NCI-H128 (cell line): ENCODE measurements at regions not wholly inside any gene's neighbourhood (a gene's known extent, or its start where the extent isn't known, plus 50 kb on each side); places are given as distances from the start of the nearest gene placed in this dataset.

Experiments used
- DNase-seq: peaks from one replicate; lab custom pipeline; 2025; ENCODE audit not compliant: unreplicated experiment; lab: John Stamatoyannopoulos, UW

DNA sequence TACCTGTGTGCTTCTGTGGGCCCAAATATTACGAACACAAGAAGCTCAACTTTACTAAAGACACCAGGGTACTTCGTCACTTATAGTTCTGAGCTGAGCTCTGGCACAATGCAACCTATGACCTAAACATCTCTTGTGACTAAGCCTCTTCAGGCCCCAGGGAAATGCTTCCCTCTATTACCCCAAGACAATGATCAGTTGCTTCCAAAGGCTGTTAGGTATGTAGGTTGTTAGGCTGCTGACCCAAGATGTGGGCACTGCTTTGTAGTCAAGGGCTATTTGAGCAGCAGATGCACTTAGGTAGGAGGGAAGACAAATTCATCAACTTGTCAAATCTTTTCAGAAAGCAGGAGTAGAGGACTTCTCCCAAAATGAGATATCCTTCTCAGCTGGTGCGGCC lies 640.1 kb downstream of the EPHA4 start:
- no peak for DNase-seq

GRCh38 chr2:220935789-220936321 lies 636.2 kb downstream of the EPHA4 start:
- DNase-seq, result no peak

DNA sequence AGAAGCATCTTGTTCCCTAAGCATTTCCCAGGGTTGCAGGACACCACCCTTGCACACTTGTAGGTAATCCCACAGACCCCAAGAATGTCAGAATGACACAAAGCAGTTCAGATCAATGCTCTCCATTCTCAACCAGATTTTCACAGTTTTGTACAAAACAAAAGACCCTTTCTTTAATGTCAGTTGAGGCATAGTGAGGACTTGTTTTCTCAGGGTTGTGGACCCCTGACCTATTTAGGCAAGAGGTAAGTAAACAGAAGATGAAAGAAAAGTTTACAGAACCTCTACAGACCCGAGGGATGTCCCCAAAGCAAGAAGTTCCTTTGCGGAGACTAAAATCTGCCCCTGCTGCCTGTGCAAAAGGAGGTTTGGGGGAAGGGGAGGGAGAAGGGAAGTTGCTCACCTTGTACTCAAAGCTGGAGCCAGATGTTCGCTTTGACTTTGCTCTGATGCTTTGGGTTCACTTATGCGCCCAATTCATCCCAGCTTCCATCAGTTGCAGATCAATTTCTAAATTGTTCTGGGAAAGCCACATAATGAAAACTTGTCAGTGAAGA lies 635.4 kb downstream of the EPHA4 start:
- no peak for DNase-seq

DNA sequence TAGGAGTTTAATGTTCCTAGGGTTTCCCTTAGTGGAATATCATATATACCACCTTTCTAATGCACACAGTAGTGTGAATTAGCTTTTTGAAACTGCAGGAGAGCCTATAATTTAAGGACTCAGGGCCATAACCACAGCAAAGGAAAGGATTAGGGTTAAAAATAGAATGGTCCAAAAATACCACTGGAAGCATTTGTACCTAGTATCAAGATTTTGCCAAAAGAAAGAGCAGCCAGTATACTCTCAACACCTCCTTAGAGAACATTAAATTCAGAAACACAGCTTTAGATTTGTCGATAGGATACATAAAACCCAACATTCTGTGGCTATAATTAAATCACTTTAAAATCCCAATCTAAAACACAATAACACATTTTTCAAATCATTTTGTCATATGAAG lies 634.9 kb downstream of the EPHA4 start:
- DNase-seq, result no peak

- DNase-seq, result no peak
Measured at GRCh38 chr2:220940646-220941045, 631.5 kb downstream of the EPHA4 start.

DNA sequence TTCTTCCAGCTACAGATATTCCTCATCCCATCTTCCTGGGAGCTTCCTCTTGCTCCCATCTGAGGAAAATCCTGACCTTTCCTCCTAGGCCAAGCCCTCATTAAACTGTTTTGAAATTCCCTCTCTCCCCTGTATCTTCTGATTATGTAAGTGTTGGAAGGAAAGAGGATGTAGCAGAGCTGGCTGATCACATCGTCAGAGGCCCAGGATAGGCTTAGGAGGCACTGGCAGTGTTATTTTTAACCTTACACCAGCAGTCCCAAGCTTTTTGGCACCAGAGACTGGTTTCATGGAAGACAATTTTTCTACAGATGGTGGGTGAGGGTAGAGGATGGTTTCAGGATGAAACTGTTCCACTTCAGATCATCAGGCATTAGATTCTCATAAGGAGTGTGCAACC lies 630.4 kb downstream of the EPHA4 start:
- DNase-seq, result no peak

DNA sequence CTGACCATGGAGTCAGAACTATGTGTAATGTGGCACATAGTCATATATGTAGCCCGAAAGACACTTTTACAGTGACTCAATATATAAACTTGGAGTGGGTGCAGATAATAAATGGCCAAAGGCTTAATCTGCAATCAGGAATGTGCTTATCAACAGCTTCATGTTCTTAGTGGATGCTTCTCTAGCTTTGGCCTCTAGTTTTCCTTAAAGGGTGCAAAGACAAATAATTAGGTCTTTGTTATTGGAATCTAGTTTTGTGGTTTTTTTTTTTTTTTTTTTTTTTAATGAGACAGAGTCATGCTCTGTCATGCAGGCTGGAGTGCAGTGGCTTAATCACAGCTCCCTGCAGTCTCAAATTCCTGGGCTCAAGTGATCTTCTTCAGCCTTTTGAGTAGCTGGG lies 625.6 kb downstream of the EPHA4 start:
- no peak for DNase-seq

DNA sequence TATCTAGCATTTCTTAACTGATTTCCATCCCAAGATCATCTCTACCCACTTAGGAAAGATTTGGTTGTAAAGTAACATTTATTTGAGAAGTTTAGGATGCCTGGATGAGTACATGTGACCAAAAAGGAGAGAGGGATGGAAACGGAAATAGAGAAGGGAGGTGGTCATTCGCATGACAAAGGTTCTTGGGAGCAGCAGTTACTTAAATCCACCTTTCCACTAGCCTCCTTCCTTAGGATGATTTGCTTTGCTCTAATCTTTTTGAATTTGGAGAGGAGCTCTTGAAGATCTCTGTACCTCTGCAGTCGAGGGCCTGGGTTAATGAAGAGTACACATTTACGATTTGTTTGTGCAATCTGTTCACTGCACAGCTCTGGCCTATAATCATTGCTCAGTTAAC lies 623.5 kb downstream of the EPHA4 start:
- no peak for DNase-seq

GRCh38 chr2:220949466-220949865 lies 622.6 kb downstream of the EPHA4 start:
- DNase-seq, result no peak

GRCh38 chr2:220955776-220956175 lies 616.3 kb downstream of the EPHA4 start:
- no peak for DNase-seq

DNA sequence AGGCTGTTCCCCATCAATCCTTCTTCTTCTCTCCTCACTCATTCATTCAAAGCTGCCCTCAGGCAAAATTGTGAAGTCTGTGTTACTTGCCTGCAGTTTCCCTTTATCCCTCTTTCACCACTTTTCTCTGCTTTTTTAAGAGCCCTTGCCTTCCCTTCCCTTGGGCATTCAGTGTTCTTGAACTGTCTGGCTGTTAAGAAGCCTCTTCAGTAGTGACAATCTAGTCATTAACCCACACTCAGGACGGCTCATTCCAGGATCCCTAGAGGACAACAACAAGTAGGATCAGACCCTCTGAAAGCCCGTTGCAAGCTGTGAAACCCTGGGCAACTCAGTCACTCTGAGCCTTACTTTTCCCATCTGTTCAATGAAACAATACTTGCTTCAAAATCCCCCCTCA lies 615.7 kb downstream of the EPHA4 start:
- DNase-seq, result no peak

GRCh38 chr2:220959391-220959802 lies 612.7 kb downstream of the EPHA4 start:
- DNase-seq, result no peak

DNA sequence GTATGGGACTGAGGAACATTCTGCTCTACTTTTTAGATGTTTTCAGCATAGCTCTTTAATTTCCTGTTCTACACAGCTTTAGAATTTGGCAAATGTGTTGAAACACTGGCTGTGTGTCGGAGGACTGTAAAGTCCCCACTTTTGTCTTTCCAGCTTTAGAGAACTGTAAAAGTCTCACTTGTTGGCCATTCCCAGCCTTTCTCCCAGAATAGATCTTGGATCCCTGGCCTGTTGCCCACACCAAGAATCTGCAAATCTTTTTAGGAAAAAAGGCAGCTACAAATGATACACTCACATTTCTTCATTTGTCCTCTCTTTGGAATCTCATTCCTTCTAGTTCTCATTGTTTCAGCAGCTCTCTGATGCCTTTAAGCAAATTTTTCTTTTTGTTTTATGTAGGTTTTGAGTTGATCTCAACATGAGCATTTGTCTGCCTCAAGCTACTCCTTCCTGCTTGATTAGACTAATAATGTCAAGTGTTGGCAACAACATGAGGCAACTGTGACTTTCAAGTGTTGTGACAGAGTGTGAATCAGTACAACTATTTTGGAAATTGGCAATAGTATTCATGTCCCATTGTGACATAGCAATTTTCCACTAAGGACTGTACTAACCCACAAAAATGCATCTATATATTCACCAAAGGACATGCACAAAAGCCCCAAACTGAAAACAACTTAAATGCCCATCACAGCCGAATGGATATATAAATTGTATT lies 610.8 kb downstream of the EPHA4 start:
- DNase-seq, result no peak

DNA sequence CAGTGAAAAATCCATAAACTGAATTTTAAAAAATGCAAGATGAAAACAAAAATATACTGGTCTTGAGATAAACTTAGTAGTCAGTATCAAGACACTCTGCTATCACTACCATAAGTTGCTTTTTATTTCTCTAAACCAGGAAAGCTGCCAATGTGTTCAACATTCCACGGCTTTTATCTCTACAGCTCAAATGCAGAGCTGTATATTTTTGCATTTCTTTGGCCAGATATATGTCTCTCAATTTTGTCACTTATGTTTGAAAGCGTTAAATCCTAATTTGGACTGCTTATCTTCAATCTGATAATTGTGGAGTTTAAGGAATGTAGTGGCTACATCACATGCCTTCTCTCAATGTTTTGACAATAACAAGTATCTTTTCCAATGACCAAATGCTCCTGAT lies 609.5 kb downstream of the EPHA4 start:
- no peak for DNase-seq

- no peak for DNase-seq
Measured at GRCh38 chr2:220963076-220963475, 609.0 kb downstream of the EPHA4 start.

DNA sequence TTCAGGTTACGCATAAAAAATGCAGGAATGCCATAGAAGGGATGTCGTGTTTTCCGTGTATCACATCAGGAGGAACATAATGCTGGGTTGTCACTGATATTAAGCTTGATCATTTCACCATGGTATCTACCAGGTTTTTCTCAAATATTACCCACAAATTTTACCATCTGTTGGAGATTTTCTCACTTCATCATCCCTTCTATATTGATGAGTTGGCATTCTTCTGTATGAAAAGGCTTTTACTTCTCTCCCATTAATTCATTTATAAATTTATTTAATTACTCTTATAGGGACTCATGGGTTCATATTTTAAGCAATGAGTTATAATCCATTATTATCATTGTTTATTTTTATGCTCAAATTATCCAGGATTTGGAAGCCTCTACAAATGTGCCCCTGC lies 608.2 kb downstream of the EPHA4 start:
- no peak for DNase-seq

DNA sequence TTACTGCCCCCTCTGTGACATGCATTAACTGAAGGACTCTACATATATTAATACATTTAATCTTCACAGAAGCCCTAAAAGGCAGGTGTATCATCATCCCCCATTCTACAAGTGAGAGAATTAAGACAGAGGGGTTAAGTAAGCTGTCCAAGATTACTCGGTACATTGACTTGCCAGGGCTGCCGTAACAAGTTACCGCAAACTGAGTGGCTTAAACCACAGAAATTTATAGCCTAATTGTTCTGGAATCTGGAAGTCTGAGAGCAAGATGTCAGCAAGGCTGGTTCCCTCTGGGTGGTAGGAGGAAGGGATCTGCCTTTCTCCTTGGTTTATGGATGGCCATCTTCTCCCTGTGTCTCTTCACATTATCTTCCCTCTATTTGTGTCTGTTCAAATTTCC lies 605.5 kb downstream of the EPHA4 start:
- DNase-seq, result no peak

- DNase-seq, result no peak
Measured at GRCh38 chr2:220969348-220969747, 602.8 kb downstream of the EPHA4 start.

DNA sequence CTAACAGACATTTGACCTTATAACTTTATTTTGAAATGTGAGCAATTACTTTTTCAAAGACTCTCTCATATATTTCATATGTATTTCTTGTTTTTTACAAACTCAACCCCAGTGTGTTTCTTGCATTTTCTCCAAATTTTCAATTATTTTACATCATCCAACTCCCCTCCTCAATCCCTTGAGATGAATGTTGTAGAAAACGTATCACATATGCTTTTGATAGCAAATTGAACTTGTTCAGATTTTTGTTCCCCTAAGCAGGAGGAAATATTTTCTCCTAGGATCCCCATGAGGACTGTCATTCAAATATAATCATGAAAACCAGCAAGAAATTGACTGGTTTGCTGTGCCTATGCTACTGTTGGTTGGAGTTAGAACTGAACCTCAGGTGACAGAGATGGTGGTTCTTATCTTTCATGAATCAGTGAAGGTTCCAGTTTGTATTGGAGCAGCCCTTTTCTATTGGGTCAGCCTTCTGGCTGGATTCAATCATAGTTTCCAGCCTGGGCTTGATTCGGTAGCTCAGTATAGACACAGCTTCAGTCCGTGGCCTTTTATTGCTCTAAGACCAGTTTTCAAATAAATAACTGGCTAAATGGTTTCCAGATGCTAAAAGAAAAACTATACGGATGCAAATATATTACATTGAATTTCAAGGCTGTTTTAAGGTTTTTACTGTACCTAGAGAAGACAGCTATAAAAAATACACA lies 591.0 kb downstream of the EPHA4 start:
- no peak for DNase-seq

GRCh38 chr2:220981926-220982325 lies 590.2 kb downstream of the EPHA4 start:
- no peak for DNase-seq

- DNase-seq, result no peak
Measured at GRCh38 chr2:220985561-220985960, 586.5 kb downstream of the EPHA4 start.

- no peak for DNase-seq
Measured at GRCh38 chr2:220987839-220988238, 584.3 kb downstream of the EPHA4 start.
